ENCODE measurements at regions not wholly inside any gene's neighbourhood (a gene's known extent, or its start where the extent isn't known, plus 50 kb on each side); places are given as distances from the start of the nearest gene placed in this dataset.
"Not testable (repeated sequence)": the region's sequence is repeated elsewhere in the genome, so short reads cannot be mapped to it uniquely, and the experiment has no call there.

DNA sequence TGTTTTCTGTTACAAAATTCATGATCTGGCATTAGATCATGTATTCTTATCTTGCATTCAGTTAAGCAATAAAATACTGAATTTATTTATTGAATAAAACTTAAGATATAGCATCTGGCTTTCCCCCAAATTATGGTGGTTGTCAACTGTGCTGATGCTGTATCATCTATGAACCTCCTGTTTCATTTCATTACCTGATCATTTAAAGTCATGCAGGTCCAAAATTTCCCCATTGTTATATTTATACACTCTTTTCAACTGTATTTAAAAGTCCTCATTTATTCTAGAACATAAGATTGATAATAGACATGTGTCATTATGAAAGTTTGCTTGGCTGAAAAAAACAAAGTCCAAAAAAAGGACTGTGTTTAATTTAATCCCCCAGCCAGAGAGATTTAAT, 627.4 kb upstream of the ADGRB3 start:
- DNase-seq, result no peak

- no peak for DNase-seq
Observed at GRCh38 chr6:67986694-67987232, 648.3 kb upstream of the ADGRB3 start.

- no peak for DNase-seq
Observed at GRCh38 chr6:67976486-67976885, 658.6 kb upstream of the ADGRB3 start.

GRCh38 chr6:67974931-67975330, 660.2 kb upstream of the ADGRB3 start:
- no peak for DNase-seq

DNA sequence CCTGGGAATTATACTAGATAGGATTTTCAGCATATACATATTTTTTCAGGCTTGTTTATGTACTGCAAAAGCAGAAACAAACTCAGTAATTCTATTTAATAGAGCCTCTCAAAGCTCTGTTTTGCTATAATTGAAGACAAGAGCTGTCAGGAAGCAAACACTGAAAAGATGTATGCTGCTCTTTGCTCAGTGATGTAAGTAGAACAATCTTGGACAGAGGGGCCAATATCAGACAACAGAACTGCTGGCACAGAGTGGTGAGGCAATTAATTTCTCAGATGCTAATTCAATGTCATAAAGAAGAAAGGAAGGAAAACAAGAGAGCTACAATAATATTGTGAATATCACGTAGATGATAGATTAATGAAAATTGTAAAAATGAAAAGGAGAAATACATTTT, 663.3 kb upstream of the ADGRB3 start:
- DNase-seq, result no peak

- no peak for DNase-seq
Observed at GRCh38 chr6:67966830-67967229, 668.3 kb upstream of the ADGRB3 start.

DNA sequence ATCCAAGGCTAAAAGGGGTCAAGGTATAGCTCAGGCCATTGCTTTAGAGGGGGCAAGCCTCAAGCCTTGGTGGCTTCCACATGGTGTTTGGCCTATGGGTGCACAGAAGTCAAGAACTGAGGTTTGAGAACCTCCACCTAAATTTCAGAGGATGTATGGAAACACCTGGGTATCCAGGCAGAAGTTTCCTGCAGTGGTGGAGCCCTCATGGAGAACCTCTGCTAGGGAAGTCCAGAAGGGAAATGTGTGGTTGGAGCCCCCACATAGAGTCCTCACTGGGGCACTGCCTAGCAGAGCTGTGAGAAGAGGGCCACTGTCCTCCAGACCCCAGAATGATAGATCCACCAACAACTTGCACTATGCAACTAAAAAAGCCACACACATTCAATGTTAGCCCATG, 678.7 kb upstream of the ADGRB3 start:
- no peak for DNase-seq

- DNase-seq, result no peak
Observed at GRCh38 chr6:67952948-67953347, 682.1 kb upstream of the ADGRB3 start.

DNA sequence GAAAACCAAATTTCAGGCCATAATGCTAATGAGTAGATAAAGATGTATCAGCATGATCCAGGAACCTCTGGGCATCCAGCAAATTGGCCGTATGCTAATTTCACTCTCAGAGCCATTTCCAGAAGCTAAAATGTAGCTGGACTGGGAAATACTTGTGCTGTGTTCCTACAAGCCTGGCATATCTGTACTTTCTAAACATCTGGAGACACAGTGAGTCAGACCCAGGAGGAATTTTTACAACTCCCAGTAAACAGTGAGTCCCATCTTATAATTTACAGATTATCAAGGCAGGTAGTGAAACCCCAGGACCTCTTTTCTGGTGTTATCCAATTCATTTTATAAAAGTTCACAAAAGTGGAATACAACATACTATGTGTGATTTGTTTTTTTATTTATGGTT, 683.0 kb upstream of the ADGRB3 start:
- DNase-seq, result no peak

- DNase-seq, result not testable (repeated sequence)
Observed at GRCh38 chr6:67947762-67948161, 687.3 kb upstream of the ADGRB3 start.

GRCh38 chr6:67935976-67936477, 699.1 kb upstream of the ADGRB3 start:
- no peak for DNase-seq

DNA sequence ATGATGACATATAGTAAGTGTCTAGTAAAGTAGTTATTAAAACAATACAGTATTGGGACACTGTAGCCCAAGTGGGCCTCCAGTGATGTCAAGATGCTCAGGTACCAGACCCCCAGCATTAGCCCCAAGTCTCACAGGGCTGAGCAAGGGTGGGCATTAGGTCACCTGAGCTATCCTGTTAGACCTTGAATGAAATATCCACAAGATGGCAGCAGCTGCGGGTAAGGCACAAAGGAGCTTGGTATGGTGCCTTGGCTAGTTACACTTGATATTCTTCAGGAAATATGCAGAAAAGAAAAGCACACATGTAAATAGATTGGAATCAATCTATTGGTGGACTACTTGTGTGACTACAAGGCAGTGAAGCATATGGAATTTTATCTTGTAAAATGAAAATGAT, 701.8 kb upstream of the ADGRB3 start:
- DNase-seq, result no peak

- DNase-seq, result not testable (repeated sequence)
Observed at GRCh38 chr6:67922588-67922987, 712.5 kb upstream of the ADGRB3 start.

- DNase-seq, result not testable (repeated sequence)
Observed at GRCh38 chr6:67920040-67920439, 715.0 kb upstream of the ADGRB3 start.

DNA sequence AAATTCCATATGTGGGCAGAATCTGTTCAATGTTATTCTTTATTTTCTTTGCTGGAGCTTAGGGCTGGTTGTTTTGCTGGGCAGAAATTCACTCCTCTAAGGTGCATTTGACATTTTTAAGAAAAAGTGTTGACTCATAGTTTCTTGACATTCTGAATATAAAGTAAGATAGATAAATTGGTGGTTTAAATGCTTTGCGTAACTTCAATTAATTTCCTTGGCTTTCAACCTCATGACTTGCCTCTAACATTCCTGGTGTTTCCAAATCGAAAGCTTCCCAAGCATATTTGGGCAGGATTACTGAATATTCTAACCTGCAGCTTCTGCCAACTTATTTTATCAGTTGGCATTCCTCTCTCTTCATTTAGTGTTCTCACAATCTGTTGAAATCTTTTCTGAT, 718.7 kb upstream of the ADGRB3 start:
- no peak for DNase-seq

GRCh38 chr6:67914419-67914818, 720.7 kb upstream of the ADGRB3 start:
- DNase-seq, result no peak

- DNase-seq, result no peak
Observed at GRCh38 chr6:67909354-67909753, 725.7 kb upstream of the ADGRB3 start.

DNA sequence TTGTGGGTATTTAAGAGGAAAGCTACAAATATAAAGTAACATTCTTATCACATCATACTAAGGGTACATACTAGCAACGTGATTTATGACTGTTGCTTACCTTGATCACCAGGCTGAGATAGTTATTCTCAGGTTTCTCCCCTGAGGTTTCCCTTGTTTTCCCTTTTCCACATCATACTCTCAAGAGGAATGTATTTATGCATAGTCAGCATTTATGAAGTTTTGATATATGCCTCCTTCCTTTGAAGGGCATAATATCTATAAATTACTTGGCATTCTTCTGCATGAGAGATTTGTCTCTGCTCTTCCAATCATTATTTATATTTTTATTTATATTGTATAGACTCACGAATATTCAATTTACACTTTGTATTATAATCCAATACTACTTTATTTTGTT, 726.7 kb upstream of the ADGRB3 start:
- DNase-seq, result no peak

DNA sequence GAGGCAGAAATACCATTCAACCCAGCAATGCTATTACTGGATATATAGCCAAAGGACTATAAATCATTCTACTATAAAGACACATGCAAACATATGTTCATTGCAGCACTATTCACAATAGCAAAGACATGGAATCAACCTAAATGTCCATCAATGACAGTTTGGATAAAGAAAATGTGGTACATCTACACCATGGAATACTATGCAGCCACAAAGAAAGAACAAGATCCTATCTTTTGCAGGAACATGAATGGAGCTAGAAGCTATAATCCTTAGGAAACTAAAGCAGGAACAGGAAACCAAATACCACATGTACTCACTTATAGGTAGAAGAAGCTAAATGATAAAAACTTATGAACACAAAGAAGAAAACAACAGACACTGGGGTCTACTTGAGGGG, 730.3 kb upstream of the ADGRB3 start:
- DNase-seq, result not testable (repeated sequence)

DNA sequence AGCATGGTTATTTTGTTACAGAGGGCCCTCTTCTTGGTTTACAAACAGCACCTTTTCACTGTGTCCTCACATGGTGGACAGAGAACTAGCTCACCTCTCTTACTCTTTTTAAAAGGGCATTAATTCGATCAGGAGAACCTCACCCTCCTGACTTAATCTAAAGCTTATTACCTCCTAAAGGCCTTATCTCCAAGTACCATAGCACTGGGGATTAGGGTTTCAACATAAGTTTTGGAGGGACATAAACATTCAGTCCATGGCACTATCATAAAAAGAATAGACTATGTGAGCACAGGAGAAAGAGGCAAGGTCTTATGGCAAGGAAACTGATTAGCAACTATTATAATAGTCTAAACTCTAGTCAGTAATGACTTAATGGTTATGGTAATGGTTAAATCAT, 736.2 kb upstream of the ADGRB3 start:
- no peak for DNase-seq

- no peak for DNase-seq
Observed at GRCh38 chr6:67897998-67898607, 737.0 kb upstream of the ADGRB3 start.

GRCh38 chr6:67896476-67896875, 738.6 kb upstream of the ADGRB3 start:
- no peak for DNase-seq

GRCh38 chr6:67889682-67889995, 745.4 kb upstream of the ADGRB3 start:
- no peak for DNase-seq

DNA sequence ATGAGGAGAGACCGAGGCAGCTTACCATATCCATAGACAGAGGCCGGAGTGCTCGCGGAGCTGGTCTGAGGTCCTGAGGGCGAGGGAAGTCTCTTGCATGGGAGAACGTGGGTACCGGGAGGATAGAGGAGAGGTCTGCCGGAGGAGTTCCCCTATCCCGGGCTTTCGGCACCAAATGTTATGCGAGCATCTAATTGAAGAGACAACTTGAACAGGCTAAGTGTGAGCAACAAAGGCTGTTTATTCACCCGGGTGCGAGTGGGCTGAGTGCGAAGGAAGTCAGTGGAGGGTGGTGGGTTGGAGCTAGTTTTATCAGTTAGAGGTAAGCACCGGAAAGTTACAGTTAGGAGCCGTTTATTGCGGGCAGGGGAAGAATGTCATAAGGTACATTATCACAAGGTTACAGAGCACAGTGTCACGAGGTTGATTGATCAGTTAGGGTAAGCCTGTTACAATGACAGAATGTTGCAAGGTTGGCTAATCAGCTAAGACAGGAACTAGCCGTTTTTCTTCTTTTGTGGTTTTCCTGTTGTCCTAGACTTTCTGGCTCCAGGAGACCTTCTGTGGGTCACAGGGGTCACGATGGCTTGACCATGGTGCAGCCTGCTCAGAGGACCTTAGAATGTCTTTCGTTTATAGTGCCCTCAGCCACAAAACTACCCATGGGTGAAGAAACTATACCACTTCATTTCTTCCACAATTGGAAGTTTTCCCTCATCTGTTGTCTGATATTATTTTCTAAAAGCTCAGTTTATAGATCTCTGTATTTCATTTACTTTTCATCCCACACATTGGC, 746.0 kb upstream of the ADGRB3 start:
- DNase-seq, result no peak

- no peak for DNase-seq
Observed at GRCh38 chr6:67888546-67888885, 746.6 kb upstream of the ADGRB3 start.
